ENCODE measurements at regions not wholly inside any gene's neighbourhood (a gene's known extent, or its start where the extent isn't known, plus 50 kb on each side); places are given as distances from the start of the nearest gene placed in this dataset.
"Not testable (repeated sequence)": the region's sequence is repeated elsewhere in the genome, so short reads cannot be mapped to it uniquely, and the experiment has no call there.

DNA sequence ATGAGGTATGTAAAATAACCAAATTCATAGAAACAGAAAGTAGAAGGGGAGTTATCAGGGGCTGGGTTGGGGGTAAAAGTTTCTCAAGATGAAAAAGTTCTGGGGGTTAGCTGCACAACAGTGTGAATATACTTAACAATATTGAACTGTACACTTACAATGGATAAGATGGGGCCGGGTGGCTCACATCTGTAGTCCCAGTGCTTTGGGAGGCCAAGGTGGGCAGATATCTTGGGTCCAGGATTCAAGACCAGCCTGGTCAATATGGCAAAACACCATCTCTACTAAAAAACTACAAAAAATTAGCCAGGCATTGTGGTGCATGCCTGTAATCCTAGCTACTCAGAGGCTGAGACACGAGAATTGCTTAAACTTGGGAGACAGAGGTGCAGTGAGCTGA, 274.3 kb downstream of the TJP1 start:
- DNase-seq, result no peak

DNA sequence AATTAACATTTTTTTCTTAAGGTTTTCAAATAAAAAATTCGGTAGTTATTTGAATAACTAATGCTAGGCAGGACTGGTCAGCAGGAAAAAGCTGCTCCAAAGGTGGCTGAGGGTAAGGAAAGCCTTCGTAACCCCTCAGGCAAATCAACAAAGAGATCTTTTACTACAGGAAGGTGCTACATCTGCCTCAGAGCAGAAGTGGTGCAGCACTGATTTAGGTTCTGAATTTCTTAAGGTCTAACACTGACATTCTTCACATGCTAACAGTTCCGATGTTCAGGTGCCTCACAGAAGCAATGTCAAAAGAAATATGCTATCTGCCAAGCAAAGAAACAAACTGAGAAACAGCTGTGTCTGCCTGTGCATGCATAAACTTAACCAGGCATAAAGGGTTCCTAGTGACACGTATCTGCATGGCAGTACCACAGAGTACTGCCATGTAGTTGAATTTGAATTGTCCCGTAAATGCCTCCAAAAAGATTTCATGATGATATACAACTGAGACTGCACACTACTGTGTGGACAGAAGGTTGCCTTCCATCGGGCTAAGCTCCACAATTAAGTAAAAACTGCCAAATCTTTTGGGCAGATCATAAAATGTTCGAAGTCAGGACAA, 275.0 kb upstream of the NSMCE3 start:
- no peak for DNase-seq

DNA sequence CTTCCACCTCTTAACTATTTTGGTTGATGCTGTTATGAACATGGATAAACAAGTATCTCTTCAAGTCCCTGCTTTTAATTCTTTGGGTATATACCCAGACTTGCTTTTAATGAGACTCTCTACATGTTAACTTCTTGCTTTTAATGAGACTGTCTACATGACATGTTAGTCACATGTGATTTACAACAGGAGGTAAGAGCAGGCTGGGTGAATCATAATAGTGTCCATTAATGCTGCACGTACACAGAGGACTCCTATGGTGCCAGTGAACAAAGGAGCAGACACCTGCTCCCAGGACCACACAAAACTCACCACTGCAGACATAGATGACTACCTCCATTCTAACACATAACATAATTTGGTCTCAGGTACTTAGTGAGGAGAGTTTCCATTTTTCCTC, 273.4 kb upstream of the NSMCE3 start:
- no peak for DNase-seq

DNA sequence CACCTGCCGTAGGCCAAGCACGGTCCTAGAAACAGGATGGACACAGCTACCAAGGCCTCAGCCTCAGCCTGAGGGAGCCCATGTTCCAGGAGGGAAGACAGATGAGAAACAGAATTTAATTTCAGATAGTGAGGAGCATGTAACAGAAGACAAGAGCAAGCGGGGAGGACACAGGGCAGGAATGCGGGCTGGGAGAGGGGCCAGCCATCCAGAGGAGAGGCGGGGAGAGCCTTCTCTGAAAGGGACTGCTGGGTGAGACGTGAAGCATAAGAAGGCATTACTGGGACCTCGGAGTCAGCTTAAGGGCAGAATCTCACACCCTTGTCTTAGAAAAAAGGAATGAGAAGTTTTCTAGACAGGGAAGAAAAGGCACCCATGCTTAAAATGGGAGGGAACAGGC, 271.7 kb upstream of the NSMCE3 start:
- DNase-seq, result no peak

DNA sequence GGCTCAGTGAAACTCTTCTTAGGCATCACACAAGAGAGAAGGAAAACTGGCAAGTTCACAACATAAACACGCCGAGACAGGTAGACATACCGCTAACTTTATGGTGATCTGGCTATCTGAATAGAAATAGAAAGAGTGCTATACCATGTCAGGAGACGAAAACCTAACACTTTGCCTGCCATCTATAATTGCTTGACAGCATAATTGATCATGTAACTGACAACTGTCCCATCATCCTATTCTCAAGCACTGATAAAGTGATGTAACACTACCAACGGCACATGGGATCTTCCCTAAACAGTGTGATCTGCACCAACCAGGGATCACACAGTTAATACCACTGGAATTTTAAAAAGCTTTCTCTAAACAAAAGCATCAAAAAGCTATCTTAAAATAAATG, 270.9 kb upstream of the NSMCE3 start:
- no peak for DNase-seq

DNA sequence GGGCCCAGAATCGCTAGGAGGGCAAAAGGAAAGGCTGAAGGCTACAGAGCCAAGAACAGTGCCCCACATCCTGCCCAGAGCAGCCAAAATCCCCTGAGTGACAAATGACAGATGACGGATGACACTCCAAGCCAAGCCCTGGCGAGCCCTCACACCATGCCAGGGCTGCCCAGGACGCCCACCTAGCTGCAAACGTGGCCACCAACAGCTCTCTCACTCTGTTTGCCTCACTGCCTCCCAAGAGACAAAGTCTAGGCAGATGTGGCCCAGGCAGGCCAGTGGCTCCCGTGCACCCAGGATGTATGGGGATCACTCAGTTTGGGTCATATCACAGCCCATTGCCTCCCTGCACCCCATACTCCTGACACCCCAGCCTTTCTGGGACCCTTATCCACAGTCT, 270.1 kb upstream of the NSMCE3 start:
- DNase-seq, result no peak

DNA sequence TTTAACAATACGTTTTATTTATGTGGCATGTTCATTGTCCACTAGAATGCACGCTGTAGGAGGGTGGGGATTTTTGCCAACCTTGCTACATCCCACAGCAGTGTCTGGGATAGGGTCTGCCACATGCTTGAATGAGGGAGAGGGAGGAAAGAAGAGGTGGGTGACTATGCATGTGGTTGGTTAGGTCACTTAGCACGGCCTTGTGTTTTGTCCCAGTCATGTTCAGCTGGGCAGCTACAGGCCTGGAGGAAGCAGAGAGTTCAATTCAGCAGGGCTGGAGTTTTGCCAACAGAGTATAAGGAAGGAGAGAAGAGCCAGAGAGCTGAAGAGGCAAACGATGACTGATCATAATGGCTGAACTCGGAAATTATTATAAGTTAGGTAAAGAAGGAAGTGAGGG, 268.4 kb upstream of the NSMCE3 start:
- no peak for DNase-seq

DNA sequence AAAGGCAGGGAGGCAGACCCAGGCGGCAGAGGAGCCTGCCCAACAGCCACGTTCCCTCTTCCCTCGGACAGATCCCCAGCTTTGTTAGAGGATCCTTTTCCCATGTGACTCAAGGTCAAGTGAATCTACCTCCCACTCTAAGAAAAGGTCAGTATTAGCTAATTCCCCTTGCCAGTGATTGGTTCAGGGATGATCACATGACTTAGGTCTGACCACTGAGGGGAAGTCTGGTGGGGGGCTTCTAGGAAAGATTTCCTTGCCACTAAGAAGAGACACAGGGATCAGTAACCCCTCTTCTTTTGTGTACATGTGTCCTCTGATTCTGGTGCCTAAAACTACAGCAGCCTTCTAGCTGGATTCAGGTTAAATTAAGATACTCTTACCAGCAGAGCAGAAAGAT, 266.3 kb upstream of the NSMCE3 start:
- DNase-seq, result no peak

DNA sequence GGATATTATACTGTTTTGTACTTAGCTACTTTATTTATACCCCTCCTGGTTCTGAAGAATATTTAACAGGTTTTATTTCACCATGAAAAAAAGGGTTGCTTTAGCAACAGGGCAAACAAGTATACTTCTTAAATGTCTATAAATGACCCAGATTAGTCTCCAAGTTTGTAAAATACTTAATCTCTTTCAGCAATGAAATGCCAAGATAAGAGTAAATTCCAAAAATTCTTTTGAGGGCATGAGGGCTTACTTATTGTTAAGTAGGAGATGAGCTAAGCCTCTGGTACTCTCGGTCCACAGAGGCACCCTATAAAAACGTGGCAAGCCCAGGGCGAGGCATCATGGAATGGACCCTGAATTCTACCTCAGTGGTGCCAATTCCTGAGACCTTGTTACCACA, 264.8 kb upstream of the NSMCE3 start:
- no peak for DNase-seq

DNA sequence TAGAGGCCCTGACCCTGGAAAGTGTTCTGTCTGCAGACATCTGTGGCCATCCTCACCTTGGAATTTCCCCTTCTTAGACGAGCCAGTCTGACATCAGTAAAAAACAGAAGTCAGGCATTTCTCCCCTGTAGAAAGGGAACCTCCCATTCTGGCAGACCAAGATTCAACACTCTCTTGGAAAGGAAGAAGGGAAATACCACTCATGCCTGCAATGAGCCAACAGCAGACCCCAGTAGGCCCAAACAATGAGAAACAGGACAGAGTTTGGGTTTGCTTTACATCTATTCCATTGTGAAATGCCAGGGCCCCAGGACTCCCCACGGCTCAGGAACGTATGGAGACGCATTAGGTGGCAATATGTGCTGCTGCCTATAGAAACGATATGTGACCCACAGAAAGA, 264.0 kb upstream of the NSMCE3 start:
- DNase-seq, result no peak

DNA sequence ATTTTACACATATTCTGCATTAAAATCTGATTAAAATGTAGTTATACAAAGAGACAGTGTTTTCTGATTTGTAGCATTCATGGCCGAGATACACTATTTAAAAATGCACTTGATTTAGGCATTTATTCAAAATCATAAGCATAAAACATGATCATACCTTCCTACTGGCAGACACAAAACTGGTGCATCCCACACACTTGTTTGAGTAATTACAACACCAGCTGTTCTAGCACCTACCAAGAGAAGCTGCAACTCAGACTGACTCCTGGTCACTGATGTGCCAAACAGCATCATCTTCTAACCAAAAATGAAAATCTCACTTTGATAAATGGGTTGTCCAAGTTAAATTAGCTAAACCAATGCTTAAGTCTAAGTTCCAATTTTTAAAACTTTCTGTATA, 262.7 kb upstream of the NSMCE3 start:
- no peak for DNase-seq

DNA sequence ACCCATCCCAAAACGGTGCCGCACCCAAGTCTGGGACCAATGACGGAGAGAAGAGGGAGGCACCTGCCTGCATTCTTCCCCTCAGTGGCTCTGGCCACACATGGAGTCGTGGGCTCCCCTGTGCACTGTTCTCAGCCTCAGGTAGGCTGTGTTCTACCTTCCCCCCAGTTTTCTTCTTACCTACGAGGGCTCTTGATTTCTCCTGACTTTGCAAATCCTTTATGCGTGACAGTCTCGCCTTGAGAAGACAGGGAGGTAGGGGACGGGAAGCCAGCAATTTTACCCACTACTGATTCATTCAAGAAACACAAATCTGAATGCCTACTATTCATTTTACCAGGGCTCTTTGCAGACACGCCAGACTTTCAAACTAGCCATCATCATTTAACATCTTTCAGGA, 261.3 kb upstream of the NSMCE3 start:
- DNase-seq, result no peak

DNA sequence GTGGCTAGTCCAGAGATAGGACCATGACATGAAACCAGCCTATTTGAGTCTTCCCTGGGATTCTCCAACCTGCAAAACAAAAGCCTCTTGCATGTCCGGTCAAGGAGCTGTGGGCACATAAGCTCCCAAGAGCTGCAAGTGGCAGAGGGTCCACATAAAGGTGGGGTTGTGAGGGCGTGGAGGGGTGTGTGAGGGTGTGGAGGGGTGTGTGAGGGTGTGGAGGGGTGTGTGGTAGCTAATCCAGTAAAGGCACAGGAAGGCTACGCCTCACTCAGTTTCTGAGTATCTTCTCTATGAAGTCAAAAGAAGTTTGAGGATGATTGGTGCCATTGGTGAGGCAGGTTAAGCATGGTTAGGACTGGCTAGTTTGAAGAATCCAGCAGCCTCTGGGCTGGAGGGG, 259.4 kb upstream of the NSMCE3 start:
- DNase-seq, result no peak

DNA sequence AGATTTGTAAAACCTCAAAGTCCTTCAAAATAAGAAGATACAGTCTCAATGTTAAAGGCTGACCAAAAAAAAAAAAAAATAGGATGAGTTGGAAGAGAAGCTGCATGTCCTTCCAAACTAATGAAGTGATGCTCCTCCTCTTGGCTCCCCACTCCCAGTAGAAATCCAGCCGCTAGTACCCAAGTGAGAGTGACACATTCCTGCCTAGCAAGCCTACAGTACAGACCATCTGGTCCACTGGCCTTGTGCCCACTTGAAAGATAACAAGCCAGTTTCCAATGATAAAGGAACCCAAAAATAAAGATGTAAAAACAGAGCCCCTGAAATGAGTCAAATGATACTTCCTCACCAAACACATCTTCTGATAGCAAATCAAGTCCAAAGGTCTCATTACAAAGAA, 258.7 kb upstream of the NSMCE3 start:
- no peak for DNase-seq

DNA sequence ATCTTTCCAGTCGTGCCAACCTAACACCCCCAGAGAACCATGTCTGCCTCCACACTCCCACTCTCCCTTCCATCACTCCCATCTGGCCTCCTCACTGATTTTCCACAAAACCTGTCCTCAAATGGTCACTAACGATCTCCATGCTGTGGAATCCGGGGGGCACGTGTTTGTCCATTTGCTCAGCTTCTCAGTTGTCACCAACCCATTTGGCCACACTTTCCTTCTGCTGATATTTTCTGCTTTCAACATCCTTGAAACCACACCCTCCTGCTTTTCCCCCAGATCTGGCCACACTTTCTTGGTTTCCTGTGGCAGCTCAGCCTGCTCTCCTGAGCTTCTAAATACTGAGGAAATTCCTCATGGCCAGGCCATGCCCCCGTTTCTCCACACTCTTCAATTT, 257.2 kb upstream of the NSMCE3 start:
- no peak for DNase-seq

DNA sequence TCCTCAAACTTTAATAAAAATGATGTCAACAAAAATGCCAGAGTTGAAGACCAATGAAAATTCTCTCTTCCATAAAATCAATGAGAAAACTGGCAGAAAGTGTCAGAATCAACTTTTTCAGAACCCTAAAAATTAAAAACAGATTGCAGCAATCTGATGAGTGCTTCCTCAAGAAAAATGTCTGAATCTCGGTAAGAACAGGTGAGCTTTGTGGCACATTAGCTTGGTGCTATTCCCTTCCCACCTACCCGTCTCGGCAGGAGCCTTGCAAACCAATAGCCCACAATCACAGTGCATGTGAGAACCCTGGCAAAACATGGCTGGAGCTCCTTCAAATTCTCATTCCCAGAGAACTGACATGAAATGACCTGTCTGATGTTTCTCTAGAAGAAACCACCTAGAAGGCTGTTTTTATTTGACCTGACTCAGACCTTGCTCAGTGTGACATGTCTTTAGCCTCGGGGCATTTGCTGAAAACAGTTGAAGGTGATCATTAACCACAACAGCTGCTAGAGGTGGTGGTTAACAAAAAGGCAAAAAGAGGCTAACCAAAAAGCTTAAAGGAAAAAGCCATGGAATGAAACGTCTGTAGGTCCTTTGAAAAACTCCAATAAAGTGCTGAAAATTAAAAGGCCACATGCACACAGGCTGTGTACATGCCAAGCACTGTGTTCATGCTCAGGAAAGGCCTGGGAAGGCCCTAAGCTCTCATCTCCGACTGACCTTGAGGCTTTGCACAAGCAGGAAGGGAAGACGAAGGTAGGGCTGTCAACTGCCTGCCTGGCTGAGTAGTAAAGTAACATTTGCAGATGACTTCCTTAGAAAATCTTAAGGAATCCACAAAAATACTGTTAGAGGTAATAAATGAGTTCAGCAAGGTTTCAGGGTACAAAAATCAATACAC, 253.0 kb upstream of the NSMCE3 start:
- no peak for DNase-seq

DNA sequence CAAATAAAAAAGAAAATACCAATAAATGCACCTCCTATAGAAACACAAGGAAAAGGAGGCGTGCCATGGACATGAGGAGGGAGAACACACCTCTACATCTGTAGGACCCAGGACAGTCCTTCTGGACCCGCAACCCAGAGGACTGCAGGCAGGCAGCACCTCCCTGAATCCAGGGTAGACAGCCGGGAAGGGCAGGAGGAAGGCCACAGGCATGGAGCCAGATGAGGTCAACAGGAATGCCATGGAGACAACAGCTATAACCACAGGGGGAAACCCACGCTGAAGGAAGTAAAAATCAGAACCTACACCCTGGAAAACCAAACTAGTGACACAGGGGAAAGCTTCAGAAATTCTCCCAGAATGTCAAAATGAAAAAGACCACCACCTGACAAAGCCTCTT, 248.8 kb upstream of the NSMCE3 start:
- DNase-seq, result no peak

DNA sequence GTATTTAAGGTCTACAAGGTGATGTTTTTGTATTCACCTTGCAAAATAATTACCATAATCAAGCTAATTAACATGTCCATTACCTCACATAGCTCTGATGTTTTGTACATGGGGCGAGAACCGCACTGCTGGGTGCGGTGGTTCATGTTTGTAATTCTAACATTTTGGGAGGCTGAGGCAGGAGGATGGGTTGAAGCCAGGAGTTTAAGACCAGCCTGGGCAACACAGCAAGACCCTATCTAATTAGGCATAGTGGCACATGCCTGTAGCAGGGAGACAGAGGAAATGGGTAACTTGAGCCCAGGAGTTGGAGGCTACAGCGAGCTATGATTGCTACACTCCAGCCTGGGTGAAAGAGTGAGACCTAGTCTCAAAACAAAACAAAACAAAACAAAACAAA, 248.2 kb upstream of the NSMCE3 start:
- no peak for DNase-seq

DNA sequence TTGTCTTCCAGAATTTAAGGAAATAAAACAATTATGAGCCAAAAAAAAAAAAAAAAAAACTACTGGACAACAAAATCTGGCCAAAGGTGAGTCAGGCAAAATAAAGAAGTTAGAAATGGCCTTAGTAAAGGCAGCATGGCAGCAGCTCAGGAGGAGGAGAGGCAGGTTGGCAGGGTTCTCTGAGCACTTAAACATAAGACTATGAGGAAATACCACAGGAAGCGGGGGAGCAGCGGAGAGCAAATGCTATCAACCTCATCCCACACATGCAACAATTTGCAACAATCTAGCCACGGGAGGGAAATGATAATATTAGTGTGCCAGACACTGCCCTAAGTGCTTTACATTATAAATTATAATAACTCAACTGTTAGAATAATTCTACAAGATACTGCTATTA, 247.3 kb upstream of the NSMCE3 start:
- no peak for DNase-seq

DNA sequence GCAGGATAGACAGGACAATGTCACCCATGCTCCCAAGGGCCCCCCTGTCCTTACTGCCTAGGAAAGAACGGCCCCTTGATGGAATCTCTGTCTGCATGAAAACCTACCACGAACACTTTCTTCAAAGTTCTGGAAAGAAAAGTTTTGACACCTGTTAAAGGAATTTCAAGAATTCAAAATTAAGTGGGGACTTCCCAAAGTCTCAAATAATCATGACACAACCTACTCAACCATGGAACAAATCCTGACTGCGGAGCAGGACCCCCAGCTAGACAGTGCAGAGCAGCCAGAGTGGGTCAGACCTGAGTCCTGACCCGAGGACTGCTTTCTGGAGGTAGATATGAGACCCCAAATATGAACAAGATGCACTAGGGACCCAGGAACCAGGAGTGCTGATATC, 245.3 kb upstream of the NSMCE3 start:
- DNase-seq, result no peak

DNA sequence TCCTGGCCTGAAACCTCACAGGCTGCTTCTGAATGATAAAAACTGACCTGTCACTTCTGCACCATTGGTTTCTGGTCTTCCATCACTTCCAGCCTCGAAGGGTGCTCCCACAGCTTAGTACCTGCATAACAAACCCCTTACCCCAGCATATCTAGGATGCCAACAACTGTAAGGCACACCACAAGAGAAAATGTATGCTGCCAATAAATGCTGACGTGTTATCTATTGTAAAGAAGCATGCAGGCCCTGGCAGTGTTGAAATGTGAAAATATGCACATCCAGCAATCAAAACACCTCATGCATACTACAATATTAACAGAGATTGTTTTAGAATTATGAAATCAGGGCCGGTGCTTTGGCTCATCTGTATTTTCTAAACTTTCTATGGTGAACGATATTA, 242.0 kb upstream of the NSMCE3 start:
- no peak for DNase-seq

DNA sequence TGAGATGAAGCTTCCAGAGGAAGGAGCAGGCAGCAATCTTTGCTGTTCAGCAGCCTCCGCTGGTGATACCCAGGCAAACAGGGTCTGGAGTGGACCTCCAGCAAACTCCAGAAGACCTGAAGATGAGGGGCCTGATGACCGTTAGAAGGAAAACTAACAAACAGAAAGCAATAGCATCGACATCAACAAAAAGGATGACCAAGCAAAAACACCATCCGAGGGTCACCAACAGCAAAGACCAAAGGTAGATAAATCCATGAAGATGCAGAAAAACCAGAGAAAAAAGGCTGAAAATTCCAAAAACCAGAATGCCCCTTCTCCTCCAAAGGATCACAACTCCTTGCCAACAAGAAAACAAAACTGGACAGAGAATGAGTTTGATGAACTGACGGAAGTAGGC, 235.9 kb upstream of the NSMCE3 start:
- not testable (repeated sequence) for DNase-seq

DNA sequence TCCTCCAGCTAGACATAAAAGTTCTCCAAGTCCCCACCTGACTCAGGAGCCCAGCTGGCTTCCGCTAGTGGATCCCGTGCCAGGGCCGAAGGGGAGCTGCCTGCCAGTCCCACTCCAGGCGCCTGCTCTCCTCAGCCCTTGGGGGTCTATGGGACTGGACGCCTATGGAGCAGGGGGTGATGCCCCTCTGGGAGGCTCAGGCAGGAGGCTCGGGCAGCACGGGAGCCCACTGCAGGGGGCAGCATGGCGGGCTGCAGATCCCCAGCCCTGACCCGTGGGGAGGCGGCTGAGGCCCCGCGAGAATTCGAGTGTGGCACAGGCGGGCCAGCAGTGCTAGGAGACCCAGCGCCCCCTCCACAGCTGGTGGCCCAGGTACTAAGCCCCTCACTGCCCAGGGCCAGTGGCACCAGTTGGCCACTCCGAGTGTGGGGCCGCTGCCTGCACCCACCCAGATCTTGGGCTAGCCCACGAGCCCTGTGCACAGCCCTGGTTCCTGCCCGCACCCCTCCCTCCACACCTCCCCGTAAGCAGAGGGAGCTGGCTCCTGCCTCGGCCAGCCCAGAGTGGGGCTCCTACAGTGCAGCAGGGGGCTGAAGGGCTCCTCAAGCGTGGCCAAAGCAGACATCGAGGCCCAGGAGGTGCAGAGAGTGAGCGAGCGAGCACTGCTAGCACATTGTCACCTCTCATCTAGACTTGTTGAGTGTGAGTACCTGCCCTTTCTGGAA, 221.3 kb upstream of the NSMCE3 start:
- DNase-seq, result no peak

DNA sequence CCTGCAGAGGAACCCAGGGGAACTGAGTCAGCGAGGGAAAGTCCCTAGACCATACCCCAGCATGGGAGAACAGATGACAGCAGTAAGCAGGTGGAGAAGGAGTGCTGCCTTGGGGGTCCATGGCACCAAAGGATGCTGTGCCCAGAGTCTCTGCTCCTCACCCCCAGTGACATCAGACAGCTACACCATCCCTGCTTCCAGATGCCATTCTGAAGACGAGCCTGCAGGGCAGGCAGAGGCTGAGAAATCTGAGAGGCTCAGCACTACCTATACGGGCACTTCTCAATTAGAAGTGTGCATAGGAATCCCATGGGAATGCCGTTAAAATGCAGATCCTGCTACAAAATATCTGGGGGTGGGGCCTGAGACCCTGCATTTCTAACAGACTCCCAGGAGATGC, 211.3 kb upstream of the NSMCE3 start:
- no peak for DNase-seq
